ENCODE measurements at regions not wholly inside any gene's neighbourhood (a gene's known extent, or its start where the extent isn't known, plus 50 kb on each side); places are given as distances from the start of the nearest gene placed in this dataset.
"Not testable (repeated sequence)": the region's sequence is repeated elsewhere in the genome, so short reads cannot be mapped to it uniquely, and the experiment has no call there.

DNA sequence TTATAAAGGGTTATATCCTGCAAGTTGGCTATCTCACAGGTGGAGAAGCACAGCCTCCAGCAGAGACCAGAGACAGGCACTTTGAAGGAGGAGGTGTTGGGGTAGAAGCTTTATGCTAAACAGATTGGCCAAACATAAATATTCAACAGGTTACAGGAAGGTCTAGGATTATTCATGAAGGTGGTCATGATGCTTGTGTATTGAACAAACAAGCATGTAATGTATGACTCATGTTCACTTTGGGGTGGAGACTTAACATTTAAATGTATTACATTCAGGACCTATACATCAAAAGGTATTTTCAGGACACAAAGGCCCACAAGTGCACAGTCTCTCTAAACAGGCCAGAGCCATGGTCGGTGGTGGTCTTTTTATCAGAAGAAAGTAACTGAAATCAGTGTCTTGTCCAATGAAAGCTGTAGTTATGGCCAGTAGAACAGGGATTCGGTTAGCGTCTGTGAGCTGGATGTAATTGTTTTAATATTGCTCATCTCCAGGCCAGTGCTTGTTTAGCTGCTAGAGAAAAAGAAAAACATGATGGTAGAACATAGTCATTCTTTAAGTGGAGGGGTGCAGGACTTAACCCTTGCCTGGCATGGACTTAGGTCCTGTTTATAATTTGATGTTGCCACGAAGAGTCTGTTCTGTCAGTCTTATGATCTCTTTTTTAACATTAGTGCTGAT lies 555.2 kb upstream of the PCDH10 start:
- intact Hi-C loops (cut with DNase I), result no loop called here
- DNase-seq, result no peak

DNA sequence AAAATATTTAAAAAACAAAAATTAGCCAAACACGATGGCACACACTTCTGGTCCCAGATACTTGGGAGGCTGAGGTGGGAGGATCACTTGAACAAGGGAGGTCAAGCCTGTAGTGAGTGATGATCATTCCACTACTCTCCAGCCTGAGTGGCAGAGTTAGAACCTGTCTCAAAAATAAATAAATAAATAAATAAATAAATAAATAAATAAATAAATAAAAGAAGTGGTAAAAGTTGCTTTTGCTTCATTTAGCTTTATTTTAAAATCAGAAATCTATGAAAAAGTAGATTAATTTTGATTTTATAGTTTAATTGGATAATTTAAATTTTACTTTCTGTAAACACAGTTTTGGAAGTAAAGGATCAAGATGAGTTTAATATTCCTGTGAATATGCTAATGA lies 552.9 kb upstream of the PCDH10 start:
- no peak for DNase-seq

GRCh38 chr4:132605551-132605950 lies 543.5 kb upstream of the PCDH10 start:
- intact Hi-C loops (cut with DNase I), result no loop called here
- no peak for DNase-seq

More for the DNA sequence above, 552.9 kb upstream of the PCDH10 start:
- intact Hi-C loops (cut with DNase I), result no loop called here

GRCh38 chr4:132614682-132615081 lies 534.4 kb upstream of the PCDH10 start:
- DNase-seq, result no peak
- intact Hi-C loops (cut with DNase I), result no loop called here

DNA sequence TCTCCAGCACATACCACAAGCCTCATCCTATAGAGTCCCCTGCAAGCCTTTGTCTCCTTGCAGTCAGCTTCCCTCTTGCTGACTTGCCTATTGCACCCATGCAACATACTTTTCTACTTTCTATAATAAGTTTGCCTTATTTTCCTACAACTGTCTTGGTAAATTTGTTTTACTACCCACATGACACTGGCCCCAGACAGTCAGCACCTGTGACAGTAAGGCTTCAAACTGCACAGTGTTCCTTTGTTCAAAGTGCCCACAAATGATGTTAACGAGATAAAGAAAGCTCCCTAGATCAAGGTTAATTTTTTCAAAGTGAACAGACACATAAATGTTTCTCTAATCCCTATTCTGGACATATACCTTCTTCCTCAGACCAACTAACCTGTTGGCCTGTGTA lies 529.1 kb upstream of the PCDH10 start:
- intact Hi-C loops (cut with DNase I), result no loop called here

GRCh38 chr4:132642016-132642817 lies 506.9 kb upstream of the PCDH10 start:
- intact Hi-C loops (cut with DNase I), result no loop called here

More for the DNA sequence above, 529.1 kb upstream of the PCDH10 start:
- no peak for DNase-seq

GRCh38 chr4:132646186-132646585 lies 502.9 kb upstream of the PCDH10 start:
- intact Hi-C loops (cut with DNase I), result no loop called here
- DNase-seq, result no peak

More at GRCh38 chr4:132642016-132642817, 506.9 kb upstream of the PCDH10 start:
- peak in 28 of 42 donors; percentile 7 to 72 (median 38) for DNase-seq

GRCh38 chr4:132651196-132651595 lies 497.9 kb upstream of the PCDH10 start:
- intact Hi-C loops (cut with DNase I), result no loop called here
- DNase-seq, result no peak

- intact Hi-C loops (cut with DNase I), result no loop called here
These were observed 488.9 kb upstream of the PCDH10 start for GRCh38 chr4:132660181-132660580.

DNA sequence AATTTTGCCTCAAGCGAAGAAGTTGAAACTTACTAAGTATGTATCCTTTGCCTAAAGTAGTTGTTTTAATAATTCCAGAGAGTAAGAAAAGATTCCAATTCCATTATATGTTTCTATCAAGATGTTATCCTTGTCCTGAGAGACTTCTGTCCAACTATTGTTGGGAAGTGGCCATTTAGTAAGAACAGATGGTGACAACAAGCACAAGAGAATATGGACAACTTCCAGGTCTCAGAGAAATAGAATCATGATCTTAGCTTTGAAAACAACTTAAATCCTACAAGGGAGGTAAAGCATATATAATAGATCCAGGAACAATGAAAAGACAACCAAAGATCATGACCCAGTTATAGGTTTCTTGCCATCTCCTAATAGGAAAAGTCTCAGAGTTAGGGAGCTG lies 486.6 kb upstream of the PCDH10 start:
- intact Hi-C loops (cut with DNase I), result no loop called here
- no peak for DNase-seq

More at GRCh38 chr4:132660181-132660580, 488.9 kb upstream of the PCDH10 start:
- no peak for DNase-seq

GRCh38 chr4:132669786-132670185 lies 479.3 kb upstream of the PCDH10 start:
- intact Hi-C loops (cut with DNase I), result no loop called here

DNA sequence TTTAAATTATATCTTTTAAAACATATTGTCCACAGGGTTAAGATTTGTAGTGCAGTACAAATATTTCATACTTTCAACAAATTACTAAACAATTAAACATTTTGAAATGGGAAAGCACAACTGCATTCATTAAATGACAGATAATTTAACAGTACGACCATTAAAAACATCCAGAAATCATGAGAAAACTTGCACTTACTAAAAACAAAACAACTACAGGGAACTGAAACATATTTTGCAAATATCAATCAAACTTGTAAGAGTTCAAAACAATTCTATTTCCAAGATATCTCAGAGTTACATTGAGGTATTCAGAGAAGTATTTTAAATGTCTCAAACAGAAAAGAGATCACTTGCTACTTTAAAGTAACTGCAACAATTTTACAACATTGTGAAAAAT lies 478.5 kb upstream of the PCDH10 start:
- intact Hi-C loops (cut with DNase I), result no loop called here
- no peak for DNase-seq

More at GRCh38 chr4:132669786-132670185, 479.3 kb upstream of the PCDH10 start:
- no peak for DNase-seq

DNA sequence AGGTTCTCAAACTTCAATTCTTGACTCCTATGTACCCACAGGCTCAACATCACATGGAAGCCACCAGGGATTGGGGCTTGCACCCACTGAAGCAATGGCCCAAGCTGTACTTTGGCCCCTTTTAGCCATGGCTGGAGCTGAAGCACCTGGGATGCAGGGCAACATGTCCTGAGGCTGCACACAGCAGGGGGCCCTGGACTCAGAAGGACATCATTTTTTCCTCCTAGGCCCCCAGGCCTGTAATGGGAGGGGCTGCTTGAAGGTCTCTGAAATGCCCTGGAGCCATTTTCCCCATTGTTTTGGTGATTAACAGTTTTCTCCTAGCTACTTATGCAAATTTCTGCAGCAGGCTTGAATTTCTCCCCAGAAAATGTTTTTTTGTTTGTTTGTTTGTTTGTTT lies 465.1 kb upstream of the PCDH10 start:
- intact Hi-C loops (cut with DNase I), result no loop called here
- DNase-seq, result no peak

- intact Hi-C loops (cut with DNase I), result no loop called here
These were observed 458.1 kb upstream of the PCDH10 start for GRCh38 chr4:132691026-132691425.

DNA sequence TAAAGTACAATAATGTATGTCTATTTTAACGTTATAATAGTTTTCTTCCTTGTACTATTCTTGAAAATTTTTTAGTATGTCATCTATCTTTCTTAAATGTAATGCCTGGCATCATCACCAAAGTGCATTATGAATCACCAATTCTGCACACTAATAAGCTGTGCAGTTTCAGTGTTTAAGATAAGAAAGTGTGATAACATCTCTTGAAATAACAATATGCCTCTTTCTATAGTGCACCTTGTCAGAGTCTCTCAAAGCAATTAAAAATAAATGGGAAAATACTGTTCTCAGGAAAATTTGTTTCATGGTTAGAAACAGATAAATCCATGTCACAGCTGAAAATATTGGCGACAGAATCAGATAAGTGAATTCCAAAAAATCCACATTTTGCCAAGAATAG lies 457.4 kb upstream of the PCDH10 start:
- no peak for DNase-seq
- intact Hi-C loops (cut with DNase I), result no loop called here

More at GRCh38 chr4:132691026-132691425, 458.1 kb upstream of the PCDH10 start:
- no peak for DNase-seq

- intact Hi-C loops (cut with DNase I), result no loop called here
- no peak for DNase-seq
These were observed 454.3 kb upstream of the PCDH10 start for GRCh38 chr4:132694775-132695174.

DNA sequence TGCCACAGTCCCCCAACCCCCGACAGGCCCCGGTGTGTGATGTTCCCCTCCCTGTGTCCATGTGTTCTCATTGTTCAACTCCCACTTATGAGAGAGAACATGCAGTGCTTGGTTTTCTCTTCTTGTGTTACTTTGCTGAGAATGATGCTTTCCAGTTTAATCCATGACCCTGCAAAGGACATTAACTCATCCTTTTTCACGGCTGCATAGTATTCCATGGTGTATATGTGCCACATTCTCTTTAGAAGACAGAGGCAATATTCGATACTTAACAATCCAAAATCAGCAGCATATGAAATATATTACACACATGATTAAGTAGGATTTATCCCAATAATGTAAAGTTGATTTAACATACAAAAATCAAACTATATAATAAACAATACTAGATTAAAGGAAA lies 451.6 kb upstream of the PCDH10 start:
- intact Hi-C loops (cut with DNase I); DNase-seq: not testable (repeated sequence)

DNA sequence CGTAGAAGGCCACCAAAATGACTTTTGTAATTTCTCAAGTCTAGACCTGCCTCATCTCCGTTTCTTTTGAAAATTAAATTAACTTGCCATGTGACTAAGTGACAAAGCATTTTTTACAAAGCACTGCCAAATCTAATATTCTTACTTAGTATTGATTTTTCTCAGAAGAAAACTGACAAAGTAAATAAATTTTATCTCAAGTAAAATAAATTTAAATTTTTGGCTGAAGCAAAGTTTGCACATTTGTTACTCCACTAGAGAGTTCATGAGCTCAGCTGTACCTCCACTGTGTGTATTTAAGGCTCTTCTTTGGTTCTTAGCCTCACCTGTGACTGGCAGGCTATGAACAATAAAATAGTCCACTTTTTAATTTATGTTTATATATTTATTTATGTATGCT lies 441.1 kb upstream of the PCDH10 start:
- intact Hi-C loops (cut with DNase I), result no loop called here
- DNase-seq, result no peak

GRCh38 chr4:132709056-132709455 lies 440.0 kb upstream of the PCDH10 start:
- DNase-seq, result no peak
- intact Hi-C loops (cut with DNase I), result no loop called here

GRCh38 chr4:132710971-132711370 lies 438.1 kb upstream of the PCDH10 start:
- no peak for DNase-seq
- intact Hi-C loops (cut with DNase I), result no loop called here

- intact Hi-C loops (cut with DNase I), result no loop called here
- peak in 1 of 42 donors; percentile 2 for DNase-seq
These were observed 411.8 kb upstream of the PCDH10 start for GRCh38 chr4:132737344-132737743.
